Right renal pelvis (tissue), 4 donors: ENCODE measurements at regions not wholly inside any gene's neighbourhood (a gene's known extent, or its start where the extent isn't known, plus 50 kb on each side); places are given as distances from the start of the nearest gene placed in this dataset.
"Not testable (repeated sequence)": the region's sequence is repeated elsewhere in the genome, so short reads cannot be mapped to it uniquely, and the experiment has no call there.

Source experiments
- DNase-seq, 4 donors: peaks; one replicate each; pipeline ENCODE4 v3.0.0-alpha.2; 2013; ENCODE audit warnings: low read depth in 4 of 4, low spot score in 3 of 4, missing footprints in 1 of 4

GRCh38 chr21:15119486-15119885 lies 54.7 kb upstream of the NRIP1 start:
- DNase-seq: no peak

GRCh38 chr21:15121097-15121654 lies 56.4 kb upstream of the NRIP1 start:
- no peak for DNase-seq

- no peak for DNase-seq
Observed at GRCh38 chr21:15121655-15122120, 56.9 kb upstream of the NRIP1 start.

- no peak for DNase-seq
Observed at GRCh38 chr21:15122241-15122640, 57.4 kb upstream of the NRIP1 start.

- DNase-seq: no peak
Observed at GRCh38 chr21:15124731-15125130, 59.9 kb upstream of the NRIP1 start.

GRCh38 chr21:15126948-15127347 lies 62.1 kb upstream of the NRIP1 start:
- no peak for DNase-seq

GRCh38 chr21:15127437-15127836 lies 62.6 kb upstream of the NRIP1 start:
- no peak for DNase-seq

GRCh38 chr21:15128267-15128666 lies 63.5 kb upstream of the NRIP1 start:
- DNase-seq: no peak

- not testable (repeated sequence) for DNase-seq
Observed at GRCh38 chr21:15128714-15129113, 63.9 kb upstream of the NRIP1 start.

GRCh38 chr21:15130326-15130725 lies 65.5 kb upstream of the NRIP1 start:
- no peak for DNase-seq

- DNase-seq: no peak
Observed at GRCh38 chr21:15130751-15131150, 66.0 kb upstream of the NRIP1 start.

- DNase-seq: no peak
Observed at GRCh38 chr21:15132781-15133180, 68.0 kb upstream of the NRIP1 start.

GRCh38 chr21:15134701-15135470 lies 70.1 kb upstream of the NRIP1 start:
- no peak for DNase-seq

- DNase-seq: no peak
Observed at GRCh38 chr21:15135867-15136629, 71.2 kb upstream of the NRIP1 start.

- no peak for DNase-seq
Observed at GRCh38 chr21:15138490-15138889, 73.7 kb upstream of the NRIP1 start.

GRCh38 chr21:15139898-15140297 lies 75.1 kb upstream of the NRIP1 start:
- DNase-seq: peak in 3 of 4 donors; percentile 21 to 55 (median 42)

GRCh38 chr21:15140321-15141019 lies 75.7 kb upstream of the NRIP1 start:
- peak; percentile 28 to 68 (median 58) for DNase-seq

GRCh38 chr21:15141261-15141970 lies 76.6 kb upstream of the NRIP1 start:
- peak in 1 of 4 donors; percentile 13 for DNase-seq

- no peak for DNase-seq
Observed at GRCh38 chr21:15144026-15144425, 79.2 kb upstream of the NRIP1 start.

GRCh38 chr21:15148437-15148836 lies 83.6 kb upstream of the NRIP1 start:
- no peak for DNase-seq
